HG03432 (cell line): ENCODE measurements at regions not wholly inside any gene's neighbourhood (a gene's known extent, or its start where the extent isn't known, plus 50 kb on each side); places are given as distances from the start of the nearest gene placed in this dataset.
"Not testable (repeated sequence)": the region's sequence is repeated elsewhere in the genome, so short reads cannot be mapped to it uniquely, and the experiment has no call there.

Source experiments
- ATAC-seq: cut with Tn5 transposase; IDR thresholded peaks from one replicate; pipeline ENCODE4 v1.9.1; 2021; ENCODE audit warnings: mild to moderate bottlenecking, moderate library complexity; ENCODE audit not compliant: unreplicated experiment

GRCh38 chr20:53676987-53677386 is 83.3 kb upstream of the ZNF217 start:
- no peak for ATAC-seq

- no peak for ATAC-seq
Observed at GRCh38 chr20:53676519-53676822, 82.8 kb upstream of the ZNF217 start.

- no peak for ATAC-seq
Observed at GRCh38 chr20:53672484-53673129, 79.0 kb upstream of the ZNF217 start.

- ATAC-seq: no peak
Observed at GRCh38 chr20:53671370-53671769, 77.7 kb upstream of the ZNF217 start.

GRCh38 chr20:53669517-53670313 is 76.1 kb upstream of the ZNF217 start:
- not testable (repeated sequence) for ATAC-seq

GRCh38 chr20:53668992-53669391 is 75.4 kb upstream of the ZNF217 start:
- no peak for ATAC-seq

GRCh38 chr20:53666144-53666543 is 72.5 kb upstream of the ZNF217 start:
- no peak for ATAC-seq

GRCh38 chr20:53664121-53664520 is 70.5 kb upstream of the ZNF217 start:
- no peak for ATAC-seq

- not testable (repeated sequence) for ATAC-seq
Observed at GRCh38 chr20:53663521-53663920, 69.9 kb upstream of the ZNF217 start.

GRCh38 chr20:53662595-53662994 is 69.0 kb upstream of the ZNF217 start:
- ATAC-seq: no peak

- no peak for ATAC-seq
Observed at GRCh38 chr20:53660947-53661381, 67.3 kb upstream of the ZNF217 start.

GRCh38 chr20:53660078-53660909 is 66.7 kb upstream of the ZNF217 start:
- no peak for ATAC-seq

GRCh38 chr20:53658973-53659372 is 65.3 kb upstream of the ZNF217 start:
- ATAC-seq: no peak

GRCh38 chr20:53658322-53658721 is 64.7 kb upstream of the ZNF217 start:
- no peak for ATAC-seq

- no peak for ATAC-seq
Observed at GRCh38 chr20:53657732-53658131, 64.1 kb upstream of the ZNF217 start.

GRCh38 chr20:53657279-53657678 is 63.6 kb upstream of the ZNF217 start:
- ATAC-seq: no peak

- no peak for ATAC-seq
Observed at GRCh38 chr20:53656293-53657202, 62.9 kb upstream of the ZNF217 start.

GRCh38 chr20:53655625-53656292 is 62.1 kb upstream of the ZNF217 start:
- no peak for ATAC-seq

- no peak for ATAC-seq
Observed at GRCh38 chr20:53654932-53655624, 61.4 kb upstream of the ZNF217 start.
